GM10248 (cell line): ENCODE measurements at regions not wholly inside any gene's neighbourhood (a gene's known extent, or its start where the extent isn't known, plus 50 kb on each side); places are given as distances from the start of the nearest gene placed in this dataset.

ENCODE experiments used
- CTCF ChIA-PET: fragments of 300-600 bp; sonication (Branson Sonifier 250); formaldehyde crosslinking; extraction: SDS; loops from one replicate; lab custom pipeline; 2021; ENCODE audit warnings: antibody characterized with exemption; lab: Yijun Ruan, JAX
- POLR2A ChIA-PET: fragments of 350-650 bp; sonication (Branson Sonifier 250); formaldehyde crosslinking; extraction: SDS; loops from one replicate; lab custom pipeline; 2020; ENCODE audit warnings: antibody characterized with exemption; lab: Yijun Ruan, JAX
- DNase-seq: peaks from one replicate; pipeline ENCODE4 v3.0.0; 2012; ENCODE audit errors: extremely low spot score
- CTCF ChIP-seq: IDR thresholded peaks from 2 replicates; pipeline ENCODE4 v1.5.1; 2012; ENCODE audit warnings: mild to moderate bottlenecking, low read depth; ENCODE audit errors: extremely low read depth, missing control alignments, control extremely low read depth

- TF ChIP-seq CTCF, result no peak
- DNase-seq, result no peak
- CTCF ChIA-PET, result interaction anchor here (2.3 kb wide), 1 partner anchor 10 kb away, joined by 5 read pairs; no protein-coding TSS in a partner anchor
- POLR2A ChIA-PET, result no interaction called here
Observed at GRCh38 chr2:222799262-222799918, 61.4 kb upstream of the ACSL3 start.

- TF ChIP-seq CTCF, result no peak
- ChIA-PET CTCF (interaction anchor here (1.0 to 1.3 kb wide), 2 partner anchors 15 to 94 kb away, joined by 3 to 4 read pairs; no protein-coding TSS in a partner anchor), POLR2A (no interaction called here)
- DNase-seq, result no peak
Observed at GRCh38 chr2:222802514-222803196, 58.2 kb upstream of the ACSL3 start.

- no peak for DNase-seq
- CTCF ChIA-PET, result no interaction called here
- POLR2A ChIA-PET, result no interaction called here
- TF ChIP-seq CTCF, result no peak
Observed at GRCh38 chr2:222804351-222804750, 56.5 kb upstream of the ACSL3 start.

GRCh38 chr2:222805591-222806304 is 55.1 kb upstream of the ACSL3 start:
- ChIA-PET POLR2A (no interaction called here), CTCF (interaction anchor here (0.8 to 4.3 kb wide), 3 partner anchors 8 to 30 kb away, joined by 3 to 16 read pairs (median 3); no protein-coding TSS in a partner anchor)
- no peak for DNase-seq
- TF ChIP-seq CTCF, result no peak

- TF ChIP-seq CTCF, result no peak
- ChIA-PET POLR2A (no interaction called here), CTCF (interaction anchor here (4.3 kb wide), 1 partner anchor 9 kb away, joined by 16 read pairs; no protein-coding TSS in a partner anchor)
- DNase-seq, result no peak
Observed at GRCh38 chr2:222806526-222807137, 54.2 kb upstream of the ACSL3 start.

- ChIA-PET CTCF (interaction anchor here (1.2 to 4.3 kb wide), 2 partner anchors 10 to 99 kb away, joined by 3 to 16 read pairs; no protein-coding TSS in a partner anchor), POLR2A (no interaction called here)
- DNase-seq, result no peak
- no peak for TF ChIP-seq CTCF
Observed at GRCh38 chr2:222807431-222807830, 53.4 kb upstream of the ACSL3 start.
